GM13976 (cell line): ENCODE measurements at regions not wholly inside any gene's neighbourhood (a gene's known extent, or its start where the extent isn't known, plus 50 kb on each side); places are given as distances from the start of the nearest gene placed in this dataset.

ENCODE experiments used
- DNase-seq: peaks from one replicate; pipeline ENCODE4 v3.0.0; 2012; ENCODE audit warnings: low spot score
- CTCF ChIP-seq: IDR thresholded peaks from 2 replicates; pipeline ENCODE4 v1.5.1; 2012; ENCODE audit warnings: borderline replicate concordance, mild to moderate bottlenecking; ENCODE audit not compliant: insufficient read depth; ENCODE audit errors: extremely low read depth, missing control alignments, control extremely low read depth
- in situ Hi-C: fragments of 300-500 bp; cut with MboI; formaldehyde crosslinking; loops from one replicate; pipeline ENCODE4 v1.12.0; 2022; ENCODE audit warnings: low sequenced_read_pairs, mixed read lengths, inconsistent platforms; ENCODE audit not compliant: unreplicated experiment

- no peak for DNase-seq
- no peak for TF ChIP-seq CTCF
- in situ Hi-C loops: no loop called here
Measured at GRCh38 chr7:42702647-42703046, 209.2 kb downstream of the C7orf25 start.

GRCh38 chr7:42700406-42701327 is 211.2 kb downstream of the C7orf25 start:
- TF ChIP-seq CTCF: no peak
- no peak for DNase-seq
- in situ Hi-C loops: no loop called here

- in situ Hi-C loops: loop anchor here (25.0 kb wide), 1 partner anchor 712 kb away; no protein-coding TSS in a partner anchor
Measured at GRCh38 chr7:42699380-42700178, 212.3 kb downstream of the C7orf25 start.

GRCh38 chr7:42698600-42699374 is 213.1 kb downstream of the C7orf25 start:
- in situ Hi-C loops: loop anchor here (25.0 kb wide), 1 partner anchor 711 kb away; no protein-coding TSS in a partner anchor
- TF ChIP-seq CTCF: no peak
- DNase-seq: no peak

More at GRCh38 chr7:42699380-42700178, 212.3 kb downstream of the C7orf25 start:
- DNase-seq: no peak
- no peak for TF ChIP-seq CTCF

- no peak for TF ChIP-seq CTCF
- in situ Hi-C loops: loop anchor here (25.0 kb wide), 1 partner anchor 708 kb away; no protein-coding TSS in a partner anchor
- no peak for DNase-seq
Measured at GRCh38 chr7:42694894-42695507, 216.9 kb downstream of the C7orf25 start.
